NCI-H1930 (cell line): ENCODE measurements at regions not wholly inside any gene's neighbourhood (a gene's known extent, or its start where the extent isn't known, plus 50 kb on each side); places are given as distances from the start of the nearest gene placed in this dataset.

Experiments used
- DNase-seq, 2 experiments: peaks; one replicate each; lab custom pipeline; 2025; lab: John Stamatoyannopoulos, UW

GRCh38 chr6:74879976-74880375, 325.9 kb downstream of the COL12A1 start:
- no peak for DNase-seq

- DNase-seq = no peak
Measured at GRCh38 chr6:74879234-74879633, 326.6 kb downstream of the COL12A1 start.

GRCh38 chr6:74875193-74875592, 330.7 kb downstream of the COL12A1 start:
- no peak for DNase-seq

- DNase-seq = no peak
Measured at GRCh38 chr6:74872754-74873476, 332.9 kb downstream of the COL12A1 start.

GRCh38 chr6:74871757-74872156, 334.1 kb downstream of the COL12A1 start:
- no peak for DNase-seq

- DNase-seq = no peak
Measured at GRCh38 chr6:74870403-74870802, 335.4 kb downstream of the COL12A1 start.

GRCh38 chr6:74867291-74867690, 338.6 kb downstream of the COL12A1 start:
- DNase-seq = no peak

- no peak for DNase-seq
Measured at GRCh38 chr6:74863968-74864367, 341.9 kb downstream of the COL12A1 start.

- no peak for DNase-seq
Measured at GRCh38 chr6:74860456-74860855, 345.4 kb downstream of the COL12A1 start.

- no peak for DNase-seq
Measured at GRCh38 chr6:74857157-74857556, 348.7 kb downstream of the COL12A1 start.

- DNase-seq = no peak
Measured at GRCh38 chr6:74853991-74854390, 351.9 kb downstream of the COL12A1 start.

- no peak for DNase-seq
Measured at GRCh38 chr6:74851596-74851995, 354.3 kb downstream of the COL12A1 start.

- no peak for DNase-seq
Measured at GRCh38 chr6:74840953-74841352, 364.9 kb downstream of the COL12A1 start.

- DNase-seq = no peak
Measured at GRCh38 chr6:74834967-74835366, 370.9 kb downstream of the COL12A1 start.

- no peak for DNase-seq
Measured at GRCh38 chr6:74826263-74826662, 379.6 kb downstream of the COL12A1 start.

- DNase-seq = no peak
Measured at GRCh38 chr6:74814440-74814839, 391.4 kb downstream of the COL12A1 start.

- no peak for DNase-seq
Measured at GRCh38 chr6:74807674-74808073, 398.2 kb downstream of the COL12A1 start.

- no peak for DNase-seq
Measured at GRCh38 chr6:74805916-74806696, 399.7 kb downstream of the COL12A1 start.

- DNase-seq = no peak
Measured at GRCh38 chr6:74798302-74798701, 407.6 kb downstream of the COL12A1 start.

GRCh38 chr6:74785236-74785635, 420.6 kb downstream of the COL12A1 start:
- DNase-seq = no peak

GRCh38 chr6:74782346-74782745, 423.5 kb downstream of the COL12A1 start:
- DNase-seq = no peak

- no peak for DNase-seq
Measured at GRCh38 chr6:74780831-74781230, 425.0 kb downstream of the COL12A1 start.

- DNase-seq = no peak
Measured at GRCh38 chr6:74768738-74769137, 437.1 kb downstream of the COL12A1 start.

GRCh38 chr6:74768120-74768519, 437.7 kb downstream of the COL12A1 start:
- DNase-seq = no peak
